GM18507 (cell line): ENCODE measurements at regions not wholly inside any gene's neighbourhood (a gene's known extent, or its start where the extent isn't known, plus 50 kb on each side); places are given as distances from the start of the nearest gene placed in this dataset.

Experiments
- DNase-seq: peaks from one replicate; pipeline ENCODE4 v3.0.0; 2011; ENCODE audit warnings: low read depth; ENCODE audit not compliant: insufficient read length; ENCODE audit errors: extremely low spot score
- FAIRE-seq: peaks from 2 replicates; lab custom pipeline; 2011; peaks lifted over from hg19 to GRCh38; lab: Jason Lieb, UNC

DNA sequence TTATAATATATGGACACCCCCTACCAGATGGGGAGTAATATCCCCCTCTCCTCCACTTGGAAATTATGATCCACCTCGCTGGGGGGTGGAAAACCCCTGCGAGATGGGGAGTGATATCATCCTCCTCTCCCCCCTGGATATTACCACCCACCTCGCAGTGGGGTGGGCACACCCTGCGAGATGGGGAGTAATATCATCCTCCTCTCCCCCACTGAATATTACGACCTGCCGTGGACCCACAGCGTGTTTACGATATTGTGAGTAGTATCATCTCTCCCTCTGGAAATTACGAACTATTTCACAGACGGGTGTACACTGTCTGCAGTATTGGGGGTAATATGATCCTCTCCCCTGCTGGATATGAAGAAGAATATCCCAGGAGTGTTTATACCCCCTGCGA is 228.3 kb upstream of the WSCD1 start:
- FAIRE-seq (no peak), DNase-seq (no peak)

DNA sequence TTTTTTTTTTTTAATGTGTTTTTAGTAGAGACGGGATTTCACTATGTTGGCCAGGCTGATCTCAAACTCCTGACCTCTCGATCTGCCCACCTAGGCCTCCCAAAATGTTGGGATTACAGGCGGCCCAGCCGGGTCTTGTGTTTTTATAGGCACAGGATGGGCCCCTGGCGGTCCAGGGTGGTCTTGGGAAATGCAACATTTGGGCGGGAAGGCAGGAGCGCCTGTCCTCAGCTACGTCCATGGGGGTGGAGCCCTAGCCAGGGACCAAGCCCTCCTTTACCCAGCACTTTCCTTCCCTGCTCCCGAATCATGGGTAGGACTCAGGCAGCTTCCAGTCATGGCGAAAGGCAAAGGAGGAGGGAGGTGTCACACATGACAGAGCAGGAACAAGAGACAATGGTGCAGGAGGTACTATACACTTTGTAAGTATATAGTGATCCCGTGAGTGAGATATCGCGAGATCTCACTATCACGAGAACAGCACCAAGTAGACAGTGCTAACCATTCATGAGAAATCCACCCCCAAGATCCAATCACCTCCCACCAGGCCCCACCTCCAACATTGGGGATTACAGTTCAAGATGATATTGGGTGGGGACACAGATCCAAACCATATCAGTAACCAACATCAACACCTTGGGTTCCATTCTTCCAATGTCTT is 226.7 kb upstream of the WSCD1 start:
- no peak for FAIRE-seq
- no peak for DNase-seq

DNA sequence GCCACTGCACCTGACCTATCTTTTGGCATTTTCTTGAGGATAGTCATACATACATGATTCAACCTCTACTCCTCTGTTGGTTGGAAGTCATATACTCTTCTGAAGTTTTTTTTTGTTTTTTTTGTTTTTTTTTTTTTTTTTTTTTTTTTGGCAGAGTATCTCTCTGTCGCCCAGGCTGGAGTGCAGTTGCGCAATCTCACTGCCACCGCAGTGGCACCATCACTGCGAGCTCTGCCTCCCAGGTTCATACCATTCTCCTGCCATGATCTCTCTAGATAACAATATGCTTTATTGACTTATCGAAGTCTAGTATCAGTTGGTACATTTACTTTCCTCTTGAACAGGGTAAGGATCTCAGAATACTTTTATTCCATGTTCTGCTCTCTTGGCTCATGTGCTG is 224.2 kb upstream of the WSCD1 start:
- DNase-seq = no peak

DNA sequence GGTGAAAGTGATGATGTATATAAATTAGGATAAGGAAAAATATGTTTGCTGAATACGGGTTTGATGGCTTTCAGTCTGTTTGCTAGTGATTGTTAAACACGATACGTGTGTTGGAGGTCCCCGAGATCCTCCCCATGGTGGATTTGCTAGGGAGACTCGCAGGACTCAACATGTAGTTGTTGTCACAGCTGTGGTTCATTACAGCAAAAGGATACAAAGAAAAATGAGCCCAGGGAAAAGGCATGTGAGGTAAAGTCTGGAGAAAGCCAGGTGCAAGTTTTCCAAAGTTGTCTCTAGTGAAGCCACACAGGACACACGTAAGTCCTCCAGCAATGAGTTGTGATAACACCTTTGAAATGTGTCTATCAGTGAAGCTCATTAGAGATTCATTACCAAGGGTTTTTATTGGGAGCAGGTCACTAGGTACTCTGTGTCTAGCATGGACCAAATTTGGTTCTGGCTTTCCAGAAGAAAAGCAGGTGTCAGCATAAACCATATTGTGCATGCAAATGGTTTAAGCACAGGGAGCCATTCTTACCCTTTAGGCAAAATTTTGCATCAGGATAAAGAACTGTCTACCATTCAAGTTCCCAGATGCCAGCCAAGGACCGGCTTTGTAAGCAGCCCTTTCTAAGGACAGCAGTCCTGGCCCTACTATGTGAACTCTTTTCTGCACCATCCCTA is 215.2 kb upstream of the WSCD1 start:
- FAIRE-seq (no peak), DNase-seq (no peak)

More for the DNA sequence above, 224.2 kb upstream of the WSCD1 start:
- FAIRE-seq = no peak

DNA sequence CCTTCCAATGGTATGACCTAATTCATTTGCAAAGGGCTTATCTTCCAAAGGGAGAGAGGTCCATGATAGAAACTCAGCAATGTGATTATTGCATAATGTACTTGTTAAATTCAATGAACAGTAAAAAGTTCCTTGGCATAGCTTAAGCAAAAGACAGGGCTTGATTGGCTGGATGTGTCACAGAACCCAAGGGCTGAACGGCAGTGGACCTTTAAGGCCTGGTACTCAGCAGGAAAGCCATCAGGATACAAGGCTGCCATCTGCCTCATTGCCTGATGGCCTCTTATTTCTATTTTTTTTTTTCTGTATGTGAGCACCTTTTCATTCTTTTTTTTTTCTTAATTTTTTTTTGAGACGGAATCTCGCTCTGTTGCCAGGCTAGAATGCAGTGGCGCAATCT is 208.9 kb upstream of the WSCD1 start:
- DNase-seq = no peak
- FAIRE-seq = no peak

DNA sequence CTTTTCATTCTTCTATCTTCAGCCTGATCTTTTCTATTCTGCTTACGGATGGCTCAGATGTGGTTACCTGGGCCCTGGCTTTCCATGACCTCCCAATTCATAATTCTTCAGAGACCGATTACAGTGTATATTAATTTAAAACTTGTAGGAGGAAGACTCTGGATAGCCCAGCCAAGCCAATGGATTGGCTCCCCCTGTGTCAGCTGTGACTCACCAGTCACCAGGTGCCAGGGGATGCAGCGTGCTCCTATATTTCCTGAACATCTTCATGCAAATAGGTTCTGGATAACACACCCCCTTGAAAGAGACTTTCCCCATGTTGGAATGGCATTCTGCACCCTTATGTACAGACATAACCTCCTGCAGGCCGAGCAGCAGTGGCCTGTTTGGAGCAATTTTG is 208.3 kb upstream of the WSCD1 start:
- no peak for DNase-seq

DNA sequence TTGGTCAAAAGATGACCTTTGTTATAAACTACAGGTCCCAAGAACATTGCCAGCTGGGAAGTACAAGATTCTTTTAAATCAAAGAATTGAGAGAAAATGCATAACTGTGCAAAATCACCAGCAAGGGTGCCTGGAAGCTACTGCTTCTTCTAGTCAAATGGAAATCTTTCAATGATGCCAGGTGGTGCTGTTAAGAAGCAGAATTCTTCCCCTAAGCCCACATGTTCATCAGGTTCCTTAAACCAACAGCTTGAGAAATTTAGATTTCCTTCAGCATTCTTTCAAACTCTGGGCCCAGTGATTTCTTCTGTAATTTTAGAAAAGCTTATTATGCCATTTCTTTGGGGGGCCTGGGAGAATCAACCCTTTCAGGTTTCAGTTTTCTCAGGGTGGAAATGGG is 207.8 kb upstream of the WSCD1 start:
- no peak for DNase-seq

More for the DNA sequence above, 208.3 kb upstream of the WSCD1 start:
- FAIRE-seq = no peak

DNA sequence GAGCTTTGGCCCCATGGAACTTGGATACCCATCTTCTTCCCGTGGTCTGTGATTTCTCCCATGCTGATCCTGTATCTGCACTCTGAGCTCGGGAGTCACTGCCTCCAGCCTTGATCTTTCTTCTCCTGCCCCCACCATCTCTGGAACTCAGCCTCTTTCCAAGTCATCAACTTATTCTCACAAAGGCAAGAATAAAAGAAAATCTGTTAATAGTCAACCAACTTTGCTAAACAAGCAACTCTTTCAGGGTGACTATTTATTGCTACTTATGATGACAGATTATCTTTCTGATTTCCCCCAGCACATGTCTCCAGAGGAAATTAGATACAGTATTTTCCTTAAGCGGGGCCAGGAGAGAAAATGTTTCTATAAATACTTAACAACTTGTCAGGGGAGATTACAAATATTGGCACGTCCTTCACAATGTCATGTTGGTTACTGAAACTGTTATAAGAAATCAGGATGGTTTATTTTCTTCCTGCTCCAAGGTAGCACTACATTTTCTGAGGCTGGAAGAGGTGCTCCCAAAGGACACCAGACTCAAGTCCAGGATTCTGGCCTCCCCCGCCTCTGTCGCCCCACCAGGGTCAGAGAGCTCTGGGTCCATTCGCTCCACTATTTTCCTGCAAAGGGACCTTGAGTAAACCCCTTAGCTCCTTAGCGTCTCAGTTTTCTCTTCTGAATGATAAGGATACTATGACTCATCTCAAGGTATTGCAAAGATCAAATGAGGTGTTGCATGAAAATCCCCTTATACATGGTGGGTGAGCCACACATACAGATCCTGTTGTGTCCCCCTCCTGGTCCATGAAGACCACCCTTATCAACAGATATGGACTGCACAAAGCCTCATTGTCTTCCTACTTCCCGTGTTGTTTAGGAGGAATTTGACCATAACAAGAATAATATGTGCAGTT is 205.2 kb upstream of the WSCD1 start:
- FAIRE-seq = no peak

More for the DNA sequence above, 207.8 kb upstream of the WSCD1 start:
- FAIRE-seq = no peak

DNA sequence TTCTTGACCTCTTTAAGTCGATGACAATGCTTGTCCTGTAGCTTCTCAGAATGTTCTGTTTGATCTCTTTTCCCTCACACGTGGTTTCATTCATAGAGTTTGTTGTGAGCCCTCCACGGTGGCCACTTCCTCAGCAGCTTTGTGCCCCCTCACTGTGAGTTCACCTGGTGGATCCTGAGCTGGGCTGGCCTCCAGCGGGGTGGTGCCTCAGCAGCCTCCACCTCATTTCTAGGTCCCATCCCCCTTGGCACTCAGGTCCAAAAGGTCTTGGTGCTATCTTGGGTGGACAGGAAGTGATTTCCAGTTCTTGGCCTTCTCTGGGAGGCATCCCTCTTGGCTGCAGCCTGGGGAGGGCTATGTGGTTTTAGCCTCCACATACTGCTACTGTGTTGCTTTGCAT is 203.2 kb upstream of the WSCD1 start:
- FAIRE-seq (no peak), DNase-seq (no peak)

More for the DNA sequence above, 205.2 kb upstream of the WSCD1 start:
- DNase-seq = no peak

DNA sequence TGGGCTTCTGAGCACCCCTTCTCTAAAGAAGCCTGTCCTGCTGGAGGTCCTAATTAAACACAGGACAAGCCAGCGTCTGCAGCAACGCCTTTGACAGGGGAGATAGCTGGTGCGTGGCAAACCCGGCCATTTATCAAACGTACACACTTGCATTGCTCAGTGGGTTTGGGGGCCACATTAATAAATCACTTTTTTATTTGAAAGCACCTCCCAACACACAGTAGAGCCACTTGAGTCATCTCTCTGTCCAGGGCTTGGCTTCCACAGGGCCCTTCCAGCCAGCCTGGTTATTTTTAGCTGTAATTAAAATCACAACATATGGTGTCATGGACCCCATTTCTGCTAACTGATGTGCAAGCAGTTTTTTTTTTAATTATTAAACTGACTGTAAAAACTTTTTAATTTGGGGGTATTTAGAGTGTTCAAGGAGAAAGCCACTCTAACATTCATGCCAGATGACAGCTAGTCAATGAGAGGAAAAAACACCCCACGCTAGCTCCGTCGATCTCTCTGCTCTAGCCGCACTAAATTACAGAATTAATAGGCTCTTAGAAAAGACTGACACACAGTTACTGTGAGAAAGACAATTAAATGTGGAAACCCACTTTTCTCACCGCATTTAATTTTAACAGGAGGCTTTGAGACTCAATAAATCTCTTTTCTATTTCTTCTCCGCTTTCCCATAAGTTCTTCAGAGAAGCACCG is 201.0 kb upstream of the WSCD1 start:
- FAIRE-seq = no peak
- no peak for DNase-seq

DNA sequence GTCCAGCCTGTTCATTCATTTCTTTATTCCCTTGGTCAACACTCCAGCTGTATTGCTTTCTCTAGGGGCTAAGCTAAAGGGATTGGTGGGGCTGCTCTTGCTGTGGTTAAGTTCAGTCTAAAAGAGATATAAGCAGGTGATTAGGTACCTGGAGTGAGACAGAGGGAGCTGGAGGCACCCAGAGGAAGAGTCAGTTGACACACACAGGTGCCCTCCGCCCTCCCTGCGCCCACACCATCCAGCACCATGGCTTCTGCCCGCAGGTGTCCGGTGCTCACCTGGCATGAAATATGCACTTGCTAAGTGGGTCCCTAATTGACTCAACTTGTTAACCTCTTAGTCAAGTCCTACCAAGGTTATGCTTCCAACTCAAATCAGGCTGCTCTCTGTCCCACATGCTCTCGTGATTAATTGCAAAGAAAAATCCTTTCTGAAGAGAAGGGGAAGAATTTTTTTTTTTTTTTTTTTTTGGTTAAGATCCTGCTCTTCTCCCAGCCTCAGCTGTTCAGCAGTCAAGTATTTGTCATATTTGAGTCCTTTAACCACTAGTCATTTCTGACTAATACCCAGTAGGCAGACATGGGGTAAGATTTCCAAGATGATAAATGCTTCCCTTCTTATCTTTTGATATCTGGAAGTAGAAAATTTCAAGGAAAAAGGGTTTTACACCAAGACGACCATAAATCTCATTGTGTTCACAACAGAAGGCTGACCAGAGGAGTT is 199.8 kb upstream of the WSCD1 start:
- DNase-seq (no peak), FAIRE-seq (no peak)

DNA sequence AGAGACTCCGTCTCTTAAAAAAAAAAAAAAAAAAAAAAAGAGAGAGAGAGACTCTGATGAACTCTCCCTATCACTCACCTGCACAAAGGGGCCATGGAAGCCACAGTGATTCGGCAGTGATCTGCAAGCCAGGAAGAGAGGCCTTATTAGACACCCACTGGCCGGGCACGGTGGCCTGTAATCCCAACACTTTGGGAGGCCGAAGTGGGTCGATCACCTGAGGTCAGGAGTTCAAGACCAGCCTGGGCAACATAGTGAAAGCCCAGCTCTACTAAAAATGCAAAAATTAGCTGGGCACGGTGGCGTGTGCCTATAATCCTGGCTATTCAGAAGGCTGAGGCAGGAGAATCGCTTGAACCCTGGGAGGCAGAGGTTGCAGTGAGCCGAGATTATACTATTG is 198.5 kb upstream of the WSCD1 start:
- DNase-seq = no peak
- no peak for FAIRE-seq

DNA sequence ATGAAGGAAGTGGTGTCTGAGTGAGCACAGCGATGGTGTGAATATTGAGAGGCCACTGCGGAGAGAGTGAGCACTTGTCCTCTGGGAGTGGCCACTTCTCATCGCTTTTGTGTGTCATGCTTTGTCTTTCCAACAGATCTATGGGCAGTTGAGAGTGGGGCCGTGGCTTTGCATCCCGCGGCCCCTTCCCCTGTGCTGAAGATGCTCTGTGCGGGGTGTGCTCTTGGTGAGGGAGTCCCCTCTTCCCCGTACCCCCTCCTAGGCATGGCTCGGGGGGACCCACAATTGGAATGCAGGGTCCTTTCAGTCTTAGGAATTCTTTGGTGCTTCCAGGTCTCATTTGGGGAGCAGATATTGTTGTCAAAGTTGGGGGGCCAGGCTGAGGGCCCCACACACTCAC is 197.3 kb upstream of the WSCD1 start:
- DNase-seq = no peak
- FAIRE-seq = no peak

DNA sequence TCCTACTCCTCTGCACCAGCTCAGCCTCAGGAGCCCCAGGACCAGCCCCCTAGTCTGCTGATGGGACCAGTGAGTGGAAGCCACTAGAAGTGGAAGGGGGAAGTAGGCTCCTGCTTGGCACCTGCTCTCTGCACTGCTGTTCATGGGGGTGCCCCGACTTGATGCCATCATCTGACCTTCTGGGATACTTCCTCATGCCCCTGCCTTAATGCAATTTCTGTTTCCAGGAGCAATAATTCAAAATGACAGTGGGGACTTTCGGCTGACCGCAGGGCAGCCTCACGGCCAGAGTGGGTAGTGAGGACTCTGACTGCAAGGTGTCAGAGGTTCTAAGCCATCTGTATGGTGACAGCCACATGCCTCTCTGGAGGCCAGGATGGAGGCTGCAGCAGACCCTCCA is 196.4 kb upstream of the WSCD1 start:
- FAIRE-seq (no peak), DNase-seq (no peak)

DNA sequence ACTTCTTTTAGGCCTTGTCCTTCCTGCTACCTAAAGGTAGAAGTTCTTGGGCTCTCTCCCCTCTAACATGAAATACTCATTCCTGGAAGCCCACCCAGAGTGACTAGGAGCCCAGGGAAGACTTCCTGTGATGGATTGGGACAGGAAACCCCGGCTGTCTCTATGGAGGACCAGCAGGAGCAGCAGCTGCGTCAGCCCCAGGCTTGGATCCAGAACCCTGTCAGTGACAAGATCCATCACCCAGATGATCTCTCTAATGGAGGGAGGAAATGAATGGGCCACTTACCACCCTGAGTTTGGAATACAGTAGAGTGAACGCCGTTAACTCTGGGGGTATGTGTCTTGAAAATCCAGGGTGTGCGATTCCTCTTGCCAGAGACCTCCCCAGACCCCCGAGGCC is 195.7 kb upstream of the WSCD1 start:
- DNase-seq (no peak), FAIRE-seq (no peak)

DNA sequence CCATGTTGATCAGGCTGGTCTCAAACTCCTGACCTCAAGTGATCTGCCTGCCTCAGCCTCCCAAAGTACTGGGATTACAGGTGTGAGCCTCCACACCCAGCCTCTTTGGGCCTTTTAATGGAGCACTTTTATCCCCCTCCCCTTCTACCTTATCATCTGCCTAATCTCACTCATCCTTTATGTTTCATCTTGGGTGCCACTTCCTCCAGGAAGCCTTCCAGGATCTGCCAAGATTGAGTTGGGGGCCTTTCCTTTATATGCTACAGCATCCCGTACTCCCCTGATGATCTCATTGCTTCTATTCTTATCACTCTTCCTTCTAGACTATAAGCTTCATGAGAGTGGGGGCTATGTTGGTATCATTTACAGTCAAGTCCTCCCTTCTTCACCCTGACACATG is 192.8 kb upstream of the WSCD1 start:
- FAIRE-seq (no peak), DNase-seq (no peak)

DNA sequence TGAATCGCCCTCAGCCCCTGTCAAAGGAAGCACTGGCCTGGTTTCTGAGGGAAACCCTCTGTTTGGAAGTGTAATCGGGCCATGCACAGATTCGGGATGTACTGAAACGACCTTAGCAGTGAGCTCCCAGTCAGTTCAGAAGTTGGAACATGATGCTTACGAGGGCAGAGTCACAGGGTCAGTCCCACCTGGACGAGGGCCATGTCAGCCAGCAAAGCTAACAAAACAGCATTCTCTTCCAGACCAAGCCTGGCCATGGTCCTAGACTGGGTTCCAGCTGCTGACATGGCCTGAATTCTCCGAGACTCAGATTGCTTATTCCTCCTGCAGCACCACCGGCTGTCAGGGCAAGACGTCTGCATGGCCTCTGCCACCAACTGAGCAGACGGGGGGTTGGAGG is 192.2 kb upstream of the WSCD1 start:
- FAIRE-seq (no peak), DNase-seq (no peak)

DNA sequence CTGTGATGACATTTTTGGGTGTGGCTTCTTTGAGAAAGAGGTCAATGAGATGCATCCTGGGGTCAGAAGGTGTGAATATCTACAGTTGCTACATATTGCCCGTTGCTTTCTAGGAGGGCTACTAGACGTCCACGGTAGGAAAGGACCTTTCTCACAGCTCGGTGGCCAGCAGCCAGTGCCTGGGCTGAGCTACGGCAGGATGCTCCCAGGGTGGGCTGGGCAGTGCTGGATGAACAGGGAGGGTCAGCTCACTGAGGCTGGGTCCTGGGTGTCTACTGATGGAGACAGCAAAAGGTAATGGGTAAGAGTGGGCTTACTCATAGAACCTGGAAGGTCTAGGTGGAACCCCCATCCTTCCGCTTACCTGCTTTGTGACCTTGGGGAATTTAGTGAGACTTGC is 188.3 kb upstream of the WSCD1 start:
- DNase-seq (no peak), FAIRE-seq (no peak)
